C4-2B (cell line): ENCODE measurements at regions not wholly inside any gene's neighbourhood (a gene's known extent, or its start where the extent isn't known, plus 50 kb on each side); places are given as distances from the start of the nearest gene placed in this dataset.

ENCODE experiments used
- H3K27ac ChIP-seq: fragments of 450-650 bp; 2 replicates; pipeline ENCODE4 v1.5.1; 2017
- ZFX ChIP-seq: fragments of 450-650 bp; IDR thresholded peaks from 2 replicates; pipeline ENCODE4 v1.6.1; 2017
- TF ChIP-seq, protein P1 (sequence below): fragments of 450-650 bp; conservative IDR thresholded peaks from 2 replicates; pipeline ENCODE4 v1.5.1; 2017; ENCODE audit warnings: mild to moderate bottlenecking

DNA sequence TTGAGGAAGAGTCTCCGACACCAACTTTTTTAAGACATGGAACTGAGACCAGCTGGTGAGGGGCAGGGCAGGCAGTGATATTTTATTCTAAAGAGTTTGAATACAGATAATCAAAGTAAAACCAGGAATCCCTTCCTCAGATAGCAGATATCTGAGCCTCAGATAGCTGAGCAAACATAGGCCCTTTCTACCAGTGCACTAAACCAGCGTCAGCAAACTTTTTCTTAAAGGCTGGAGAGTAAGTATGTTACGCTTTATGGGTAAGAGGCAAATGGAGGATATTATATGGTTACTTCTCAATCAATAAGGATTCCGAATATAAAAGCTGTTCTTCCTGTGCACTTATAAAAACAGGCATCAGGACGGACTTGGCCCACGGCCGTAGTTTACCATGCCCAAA, 73.9 kb downstream of the WNT5A start:
- no peak overlapping the region for H3K27ac ChIP-seq
- TF ChIP-seq ZFX = no peak
- TF ChIP-seq, protein P1, sequence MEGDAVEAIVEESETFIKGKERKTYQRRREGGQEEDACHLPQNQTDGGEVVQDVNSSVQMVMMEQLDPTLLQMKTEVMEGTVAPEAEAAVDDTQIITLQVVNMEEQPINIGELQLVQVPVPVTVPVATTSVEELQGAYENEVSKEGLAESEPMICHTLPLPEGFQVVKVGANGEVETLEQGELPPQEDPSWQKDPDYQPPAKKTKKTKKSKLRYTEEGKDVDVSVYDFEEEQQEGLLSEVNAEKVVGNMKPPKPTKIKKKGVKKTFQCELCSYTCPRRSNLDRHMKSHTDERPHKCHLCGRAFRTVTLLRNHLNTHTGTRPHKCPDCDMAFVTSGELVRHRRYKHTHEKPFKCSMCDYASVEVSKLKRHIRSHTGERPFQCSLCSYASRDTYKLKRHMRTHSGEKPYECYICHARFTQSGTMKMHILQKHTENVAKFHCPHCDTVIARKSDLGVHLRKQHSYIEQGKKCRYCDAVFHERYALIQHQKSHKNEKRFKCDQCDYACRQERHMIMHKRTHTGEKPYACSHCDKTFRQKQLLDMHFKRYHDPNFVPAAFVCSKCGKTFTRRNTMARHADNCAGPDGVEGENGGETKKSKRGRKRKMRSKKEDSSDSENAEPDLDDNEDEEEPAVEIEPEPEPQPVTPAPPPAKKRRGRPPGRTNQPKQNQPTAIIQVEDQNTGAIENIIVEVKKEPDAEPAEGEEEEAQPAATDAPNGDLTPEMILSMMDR = no peak

DNA sequence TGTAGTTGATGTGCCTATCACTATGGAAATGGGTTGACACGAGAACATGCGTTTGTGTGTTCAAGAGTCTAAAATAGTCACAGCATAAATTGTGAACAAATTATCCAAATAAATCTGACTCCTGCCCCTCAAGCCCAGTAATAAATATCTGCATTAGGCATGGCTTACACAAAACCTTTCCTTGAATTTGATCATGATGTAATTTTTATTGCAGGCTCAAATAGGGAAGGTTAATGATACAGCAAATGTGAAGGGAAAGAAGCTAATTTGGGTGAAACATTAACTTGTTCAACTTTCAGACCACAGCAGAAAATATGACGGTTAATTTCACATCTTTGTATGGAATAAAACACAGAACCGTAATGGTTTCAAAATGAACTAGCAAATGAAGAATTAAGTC, 74.6 kb downstream of the WNT5A start:
- no peak overlapping the region for H3K27ac ChIP-seq
- TF ChIP-seq, protein P1 = no peak
- TF ChIP-seq ZFX = no peak

DNA sequence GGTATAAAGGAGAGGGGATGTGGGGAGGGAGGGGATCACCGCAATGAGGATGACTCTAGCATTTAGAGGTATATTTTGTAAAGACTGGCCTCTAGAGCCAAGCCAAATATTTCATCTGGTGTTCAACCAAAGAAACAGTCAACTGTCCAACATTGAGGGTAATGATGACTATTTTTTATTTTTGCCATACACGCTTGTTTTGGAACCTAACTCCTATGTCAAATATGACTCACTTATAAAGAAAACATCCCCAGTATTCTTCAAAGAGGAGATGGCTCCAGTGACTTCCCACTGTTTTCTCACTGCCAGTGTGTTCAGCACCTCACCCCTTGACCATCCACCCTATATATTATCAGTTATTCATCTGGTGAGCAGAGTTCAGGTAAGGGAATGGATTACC, 77.3 kb downstream of the WNT5A start:
- H3K27ac ChIP-seq = no peak overlapping the region
- TF ChIP-seq ZFX = no peak
- TF ChIP-seq, protein P1 = no peak

DNA sequence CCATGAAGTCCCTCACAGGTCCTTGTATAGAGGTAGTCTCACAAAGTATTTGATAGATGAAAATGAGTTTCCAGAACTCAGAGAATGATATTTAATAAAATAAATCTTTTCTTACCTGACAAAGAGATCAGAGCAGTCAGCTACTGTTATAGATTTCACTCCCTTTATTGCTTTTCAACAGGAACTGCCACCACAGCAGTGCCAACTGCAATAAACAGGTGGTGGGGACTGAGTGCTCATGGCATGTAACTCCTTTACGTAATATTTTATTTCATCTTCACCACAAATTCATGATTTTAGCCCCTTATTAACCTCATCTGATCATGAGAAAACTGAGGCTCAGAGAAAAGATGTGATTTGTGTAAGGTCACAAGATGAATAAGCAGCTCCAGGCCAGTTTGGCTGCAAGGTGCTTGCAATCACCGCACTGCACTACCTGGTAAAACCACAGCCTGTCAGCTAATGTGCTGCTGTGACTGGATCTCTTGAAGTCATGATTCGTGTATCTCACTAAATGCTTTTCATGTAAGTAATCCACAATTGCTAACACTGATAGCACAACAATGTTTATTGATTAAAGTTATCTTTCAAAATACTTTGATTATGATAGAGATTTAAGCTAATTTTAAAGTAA, 78.8 kb downstream of the WNT5A start:
- no peak overlapping the region for H3K27ac ChIP-seq
- TF ChIP-seq ZFX = no peak
- TF ChIP-seq, protein P1 = no peak

DNA sequence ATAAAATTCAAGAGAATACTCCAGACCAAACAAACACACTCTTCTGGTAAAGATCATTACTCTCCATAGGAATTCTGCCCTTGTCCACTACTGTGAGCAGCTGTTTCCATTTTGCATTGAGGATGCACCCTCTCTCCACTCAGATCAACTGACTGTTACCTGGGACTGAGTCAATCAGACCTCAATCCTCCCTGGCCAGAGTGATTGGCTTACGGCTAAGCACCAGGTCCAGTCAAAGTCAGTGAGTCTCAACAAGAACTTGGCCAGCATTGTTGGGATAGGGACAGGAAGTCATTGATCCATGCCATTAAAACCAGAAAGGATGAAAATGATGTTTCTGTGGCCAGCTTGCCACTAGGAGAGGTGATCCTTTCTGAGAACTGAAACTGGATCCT, 79.7 kb downstream of the WNT5A start:
- TF ChIP-seq, protein P1 = no peak
- no peak for TF ChIP-seq ZFX

DNA sequence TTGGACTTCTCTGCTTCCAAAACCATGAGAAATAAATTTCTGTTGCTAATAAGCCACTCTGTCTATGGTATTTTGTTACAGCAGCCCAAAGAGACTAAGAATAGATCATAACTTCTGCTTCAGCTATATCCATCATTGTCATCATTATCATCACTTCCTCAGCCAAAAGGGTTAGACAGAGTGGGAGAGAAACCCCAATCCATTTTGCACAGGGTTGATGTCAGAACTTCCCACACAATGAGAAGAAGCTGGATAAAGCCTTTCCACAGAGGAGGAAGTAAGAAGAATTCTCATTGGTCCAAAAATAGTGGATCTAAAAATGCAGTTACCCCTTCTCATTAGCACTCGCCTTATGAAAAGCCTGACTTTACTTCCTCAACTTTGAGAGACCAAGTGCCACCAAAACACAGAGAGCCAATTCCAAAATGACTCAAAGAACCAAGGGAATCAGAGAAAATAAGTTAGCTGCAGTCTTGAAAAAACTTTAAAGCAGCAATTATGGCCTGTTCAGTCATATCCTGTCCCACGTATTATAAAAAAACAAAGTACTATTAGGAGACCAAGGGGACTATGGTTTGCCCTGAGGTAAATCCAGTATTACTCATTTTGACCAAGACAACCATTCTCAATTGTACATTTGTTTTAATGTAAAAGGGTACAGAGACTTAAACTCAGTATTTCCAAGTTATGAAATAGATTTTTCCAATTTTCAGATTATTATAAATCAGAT, 80.2 kb downstream of the WNT5A start:
- TF ChIP-seq ZFX = no peak
- TF ChIP-seq, protein P1 = no peak
- H3K27ac ChIP-seq = no peak overlapping the region

More for the DNA sequence above, 79.7 kb downstream of the WNT5A start:
- no peak overlapping the region for H3K27ac ChIP-seq

DNA sequence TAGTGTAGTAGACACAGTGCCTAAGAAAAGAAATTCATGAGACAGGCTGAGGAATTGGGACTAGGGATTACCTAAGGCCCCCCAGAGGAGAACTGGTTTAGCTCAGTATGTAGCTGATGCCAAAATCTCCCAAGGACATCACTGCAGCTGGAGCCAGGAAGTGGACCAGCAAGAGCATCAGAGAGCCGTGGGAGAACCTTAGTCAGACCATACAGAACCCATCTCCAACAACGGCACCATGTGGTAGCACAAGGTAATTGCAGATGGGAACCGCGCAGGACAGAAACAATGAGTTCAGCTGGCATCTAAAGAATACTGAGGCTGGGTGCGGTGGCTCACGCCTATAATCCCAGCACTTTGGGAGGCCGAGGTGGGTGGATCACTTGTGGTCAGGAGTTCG, 81.7 kb downstream of the WNT5A start:
- TF ChIP-seq, protein P1 = peak; percentile 49
- no peak for TF ChIP-seq ZFX

More for the DNA sequence above, 81.7 kb downstream of the WNT5A start:
- H3K27ac ChIP-seq = no peak overlapping the region
